Stimulated activated naive CD8-positive, alpha-beta T cell treated with anti-CD3 and anti-CD28 coated beads, Interleukin-15, Interleukin-2, amounts not matched to agents 100 U/mL and 50 U/mL, for 24 hours (primary cell): ENCODE measurements at regions not wholly inside any gene's neighbourhood (a gene's known extent, or its start where the extent isn't known, plus 50 kb on each side); places are given as distances from the start of the nearest gene placed in this dataset.
"Not testable (repeated sequence)": the region's sequence is repeated elsewhere in the genome, so short reads cannot be mapped to it uniquely, and the experiment has no call there.

Source experiments
- ATAC-seq: fragments of 150-1000 bp; cut with Tn5 transposase; one replicate; pipeline ENCODE4 v1.10.0; 2021
- DNase-seq: peaks from one replicate; pipeline ENCODE4 v3.0.0; 2021

- DNase-seq, ATAC-seq: not testable (repeated sequence)
These were observed 527.9 kb downstream of the UQCRFS1 start for GRCh38 chr19:28685077-28685476.

DNA sequence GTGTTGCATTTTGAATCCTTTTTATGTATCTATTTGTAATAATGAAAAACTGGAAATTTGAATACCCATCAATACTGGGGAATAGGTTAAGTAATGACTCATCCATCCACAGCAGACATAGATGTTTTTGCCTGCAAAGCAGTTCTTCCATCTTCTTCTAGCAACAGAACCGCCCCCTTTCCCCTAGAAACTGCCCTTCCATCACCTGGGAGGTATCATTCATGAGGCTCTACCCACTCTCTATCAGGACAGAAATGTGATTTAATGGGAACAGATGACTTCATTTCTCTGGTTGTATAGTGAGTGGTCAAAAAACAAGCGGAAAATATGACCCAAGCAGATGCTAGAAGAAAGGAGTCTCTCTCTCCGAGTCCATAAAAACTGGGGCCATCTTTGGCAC lies 532.8 kb downstream of the UQCRFS1 start:
- ATAC-seq: no peak
- DNase-seq: no peak

DNA sequence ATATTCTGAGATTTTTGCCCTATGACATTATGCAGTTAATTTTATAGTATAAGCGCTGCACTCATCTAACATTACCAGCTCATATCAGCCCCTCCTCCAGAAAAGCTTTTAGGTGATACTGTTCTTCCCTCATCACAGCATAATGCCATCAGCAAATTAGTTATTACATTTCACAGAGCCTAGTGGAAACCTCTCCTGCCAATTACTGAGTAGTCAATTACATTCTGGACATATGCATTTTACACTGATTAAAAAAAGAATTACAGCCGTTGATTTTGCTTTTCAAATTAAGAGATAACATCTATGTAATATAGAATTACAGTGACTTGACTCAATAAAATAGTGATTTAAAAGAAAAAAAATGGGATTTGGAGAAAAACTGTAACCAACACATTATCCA lies 542.1 kb downstream of the UQCRFS1 start:
- ATAC-seq: no peak
- no peak for DNase-seq

DNA sequence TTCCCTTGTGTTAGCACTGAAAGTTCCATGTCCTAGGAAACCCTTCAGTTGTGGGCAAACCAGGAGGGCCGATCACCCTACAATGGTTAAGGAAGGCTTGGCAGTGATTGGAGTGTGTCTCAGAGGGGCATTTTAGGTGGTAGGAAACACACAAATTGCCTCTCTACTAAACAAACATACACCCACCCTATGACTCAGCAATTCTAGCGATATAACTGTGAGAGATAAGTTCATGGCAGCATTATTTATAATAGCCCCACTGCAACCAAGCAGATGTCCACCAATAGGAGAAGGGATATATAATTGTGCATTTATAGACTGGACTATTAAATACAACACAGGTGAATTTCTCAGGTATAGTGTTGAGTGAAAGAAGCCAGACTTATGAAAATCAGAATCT lies 543.1 kb downstream of the UQCRFS1 start:
- DNase-seq (no peak), ATAC-seq (no peak)

- no peak for DNase-seq
- no peak for ATAC-seq
These were observed 545.5 kb downstream of the UQCRFS1 start for GRCh38 chr19:28667348-28667977.

GRCh38 chr19:28665748-28666147 lies 547.2 kb downstream of the UQCRFS1 start:
- no peak for DNase-seq
- no peak for ATAC-seq

DNA sequence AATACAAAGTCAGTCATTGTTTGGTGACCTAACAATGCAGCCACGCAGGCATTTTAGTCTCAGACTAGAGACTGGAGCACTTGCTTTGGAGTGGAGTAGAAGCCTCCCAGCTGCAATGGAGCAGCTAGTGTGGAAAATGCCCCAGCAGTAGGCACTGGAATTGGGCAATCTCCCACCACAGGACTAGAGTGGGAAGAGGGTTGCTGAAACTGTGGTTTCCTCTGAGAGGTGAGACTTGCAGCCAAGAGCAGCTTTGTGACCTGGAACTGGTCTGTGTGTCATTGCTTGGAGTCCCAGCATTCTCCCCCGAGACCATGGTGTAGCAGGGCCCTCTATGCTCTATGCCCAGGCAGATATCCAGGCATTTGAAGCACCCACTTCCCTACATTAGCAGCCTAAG lies 556.3 kb downstream of the UQCRFS1 start:
- no peak for ATAC-seq

GRCh38 chr19:28655054-28655453 lies 557.9 kb downstream of the UQCRFS1 start:
- DNase-seq (no peak), ATAC-seq (no peak)

More for the DNA sequence above, 556.3 kb downstream of the UQCRFS1 start:
- DNase-seq: no peak

DNA sequence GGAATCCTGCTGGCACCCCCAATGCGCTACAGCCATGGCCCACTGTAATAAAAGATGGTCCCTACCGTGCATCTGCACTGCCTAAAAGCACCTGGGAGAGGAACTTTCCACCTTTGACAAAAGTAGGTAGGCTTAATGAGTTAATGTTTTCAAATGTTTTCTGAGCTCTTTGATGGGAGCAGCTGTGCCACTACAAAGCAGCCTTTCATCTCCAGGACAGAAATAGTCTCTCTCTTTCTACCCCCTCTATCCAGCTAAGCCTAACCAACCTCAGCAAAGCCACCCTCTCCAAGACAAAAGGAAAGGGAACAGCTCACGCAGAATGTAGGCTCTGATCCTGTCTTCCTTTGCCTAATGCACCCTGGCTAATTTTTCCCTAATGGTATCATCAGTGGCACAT lies 560.2 kb downstream of the UQCRFS1 start:
- ATAC-seq: no peak
- DNase-seq: no peak

- DNase-seq: no peak
- ATAC-seq: no peak
These were observed 566.3 kb downstream of the UQCRFS1 start for GRCh38 chr19:28646629-28647028.

- no peak for DNase-seq
These were observed 568.7 kb downstream of the UQCRFS1 start for GRCh38 chr19:28644169-28644775.

GRCh38 chr19:28642787-28643683 lies 569.9 kb downstream of the UQCRFS1 start:
- DNase-seq (no peak), ATAC-seq (no peak)

More at GRCh38 chr19:28644169-28644775, 568.7 kb downstream of the UQCRFS1 start:
- ATAC-seq: no peak

DNA sequence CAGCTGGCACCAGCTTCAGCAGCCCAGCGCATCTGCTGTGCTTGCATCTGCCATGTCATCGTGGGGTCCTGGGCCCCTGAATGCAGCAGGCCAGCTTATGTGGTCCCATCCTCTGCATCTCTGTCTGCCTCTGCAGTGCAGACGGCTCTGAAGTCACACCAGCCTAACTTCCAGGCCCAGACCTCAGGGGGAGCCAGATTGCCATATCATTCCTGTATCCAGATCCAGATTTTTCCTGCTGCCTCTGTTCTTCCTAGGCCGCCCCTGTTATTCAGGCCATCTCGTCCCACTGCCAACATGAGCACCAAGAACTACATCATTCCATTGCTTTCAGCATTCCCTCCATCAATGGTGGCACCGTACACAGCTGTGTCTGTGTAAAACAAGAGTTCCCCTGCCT lies 571.6 kb downstream of the UQCRFS1 start:
- DNase-seq: no peak
- no peak for ATAC-seq

GRCh38 chr19:28640506-28640905 lies 572.4 kb downstream of the UQCRFS1 start:
- DNase-seq (no peak), ATAC-seq (no peak)

DNA sequence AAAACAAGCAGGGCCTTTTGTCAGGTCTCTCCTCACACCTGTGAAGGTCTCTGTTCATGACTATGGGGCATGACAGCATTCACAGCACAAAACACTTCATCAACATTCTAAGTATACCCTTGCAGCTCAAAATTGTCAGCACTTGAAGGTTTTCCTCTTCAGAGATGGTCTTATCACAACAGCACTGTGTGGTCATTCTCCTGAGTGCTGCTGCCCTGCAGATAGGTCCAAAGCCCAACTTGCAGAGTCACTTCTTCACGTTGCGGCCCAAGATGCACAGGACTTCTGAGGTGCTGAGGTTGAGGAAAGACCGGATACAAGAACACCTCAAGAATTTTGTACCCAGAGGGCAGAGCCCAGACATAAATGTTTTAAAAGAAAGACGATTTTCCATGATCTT lies 574.5 kb downstream of the UQCRFS1 start:
- DNase-seq (no peak), ATAC-seq (no peak)

DNA sequence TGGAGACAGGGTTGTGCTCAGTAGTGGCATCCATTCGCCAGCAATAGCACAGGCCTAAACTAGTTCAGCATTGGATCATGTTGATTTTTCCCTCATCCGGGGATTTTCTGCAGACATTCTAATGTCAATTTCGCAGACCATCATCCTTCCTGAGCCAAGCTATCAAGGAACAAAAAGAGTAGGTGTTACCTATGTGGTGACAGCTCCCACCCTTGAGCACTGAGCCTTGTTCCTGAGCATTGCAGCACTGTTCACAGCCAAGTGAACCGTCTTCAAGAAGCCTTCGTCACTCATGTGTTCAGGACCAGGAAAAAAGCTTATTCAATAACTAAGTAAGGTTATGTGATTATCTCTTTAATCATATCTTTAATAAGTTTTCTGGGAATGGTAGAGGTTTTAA lies 576.2 kb downstream of the UQCRFS1 start:
- ATAC-seq: no peak
- DNase-seq: no peak

- no peak for ATAC-seq
- DNase-seq: no peak
These were observed 576.8 kb downstream of the UQCRFS1 start for GRCh38 chr19:28636016-28636629.

DNA sequence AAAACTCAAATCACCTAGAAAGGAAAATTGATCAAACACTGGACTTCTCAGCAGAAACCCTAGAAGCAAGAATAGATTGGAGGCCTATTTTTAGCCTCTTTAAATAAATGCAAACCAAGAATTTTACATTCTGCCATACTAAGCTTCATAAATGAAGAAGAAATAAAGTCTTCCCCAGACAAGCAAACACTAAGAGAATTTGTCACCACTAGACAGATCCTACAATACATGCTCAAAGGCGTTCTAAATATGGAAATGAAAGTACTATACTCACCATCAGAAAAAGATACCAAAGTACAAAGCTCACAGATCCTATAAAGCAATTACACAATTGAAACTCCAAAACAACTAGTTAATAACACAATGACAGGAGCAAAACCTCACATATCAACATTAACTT lies 578.1 kb downstream of the UQCRFS1 start:
- DNase-seq (no peak), ATAC-seq (no peak)

- DNase-seq: no peak
- ATAC-seq: no peak
These were observed 579.0 kb downstream of the UQCRFS1 start for GRCh38 chr19:28634019-28634328.

- DNase-seq (peak; percentile 54), ATAC-seq (peak; percentile 73)
These were observed 579.5 kb downstream of the UQCRFS1 start for GRCh38 chr19:28633319-28634018.

GRCh38 chr19:28632371-28633080 lies 580.4 kb downstream of the UQCRFS1 start:
- ATAC-seq: peak; percentile 19

DNA sequence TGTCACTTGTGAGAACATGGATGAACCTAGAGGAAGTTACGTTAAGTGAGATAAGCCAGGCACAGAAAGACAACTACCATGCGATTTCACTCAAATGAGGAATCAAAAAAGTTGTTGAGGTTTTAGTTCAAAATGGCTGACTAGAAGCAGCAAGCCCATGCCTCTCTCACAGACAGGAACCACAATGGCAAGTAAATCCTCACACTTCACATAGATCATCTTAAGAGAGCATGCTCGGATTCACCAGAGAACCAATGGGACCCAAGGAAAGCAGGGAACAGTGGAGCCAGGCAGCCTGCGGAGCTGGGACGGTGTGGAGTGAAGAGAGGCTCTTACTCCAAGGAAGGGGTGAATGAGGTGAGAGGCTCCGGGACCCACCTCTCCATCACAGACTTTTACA lies 581.0 kb downstream of the UQCRFS1 start:
- ATAC-seq (no peak), DNase-seq (no peak)

More at GRCh38 chr19:28632371-28633080, 580.4 kb downstream of the UQCRFS1 start:
- DNase-seq: no peak
